Neural cell (in vitro differentiated cells): ENCODE measurements at regions not wholly inside any gene's neighbourhood (a gene's known extent, or its start where the extent isn't known, plus 50 kb on each side); places are given as distances from the start of the nearest gene placed in this dataset.

Source experiments
- H2AFZ ChIP-seq: fragments of 200-600, 300-800 bp; sonication (generic), shearing (Covaris generic); 2 replicates; pipeline ENCODE4 v1.6.0; 2014; ENCODE audit warnings: low read depth, mild to moderate bottlenecking, antibody characterized with exemption, low read length, moderate library complexity
- H3F3A ChIP-seq: fragments of 200-600 bp; shearing (Covaris generic); 2 replicates; pipeline ENCODE4 v1.6.1; 2016; ENCODE audit warnings: mild to moderate bottlenecking, moderate library complexity, mixed read lengths, antibody characterized with exemption, low read length; ENCODE audit not compliant: insufficient read depth, poor library complexity, severe bottlenecking
- H3K27ac ChIP-seq: fragments of 200-600, 300-800 bp; sonication (generic), shearing (Covaris generic); 2 replicates; pipeline ENCODE4 v1.5.1; 2014; ENCODE audit warnings: mild to moderate bottlenecking, low read length, moderate library complexity
- H3K27me3 ChIP-seq: fragments of 300-800, 200-600 bp; sonication (generic), shearing (Covaris generic); 2 replicates; pipeline ENCODE4 v1.6.0; 2014; ENCODE audit warnings: mild to moderate bottlenecking, low read depth, low read length, moderate library complexity; ENCODE audit not compliant: insufficient read depth
- H3K36me3 ChIP-seq: fragments of 300-800, 200-600 bp; sonication (generic), shearing (Covaris generic); 2 replicates; pipeline ENCODE4 v1.5.1; 2014; ENCODE audit warnings: mild to moderate bottlenecking, antibody characterized with exemption, low read length, moderate library complexity; ENCODE audit not compliant: insufficient read depth
- H3K4me2 ChIP-seq: fragments of 300-800, 200-600 bp; sonication (generic), shearing (Covaris generic); 2 replicates; pipeline ENCODE4 v1.6.0; 2014; ENCODE audit warnings: mild to moderate bottlenecking, low read length
- H3K4me3 ChIP-seq: fragments of 300-800, 200-600 bp; sonication (generic), shearing (Covaris generic); 2 replicates; pipeline ENCODE4 v1.5.1; 2014; ENCODE audit warnings: mild to moderate bottlenecking, low read length, moderate library complexity
- H3K79me2 ChIP-seq: fragments of 200-600 bp; shearing (Covaris generic); replicated peaks from 2 replicates; pipeline ENCODE4 v1.6.0; 2014; ENCODE audit warnings: mild to moderate bottlenecking, low read length, moderate library complexity; ENCODE audit not compliant: insufficient read depth
- H3K9ac ChIP-seq: fragments of 300-800, 200-600 bp; sonication (generic), shearing (Covaris generic); 2 replicates; pipeline ENCODE4 v1.6.1; 2016; ENCODE audit warnings: mild to moderate bottlenecking, low read length, mixed read lengths
- H3K9me2 ChIP-seq: fragments of 200-600 bp; shearing (Covaris generic); 2 replicates; pipeline ENCODE4 v1.6.1; 2016; ENCODE audit warnings: mild to moderate bottlenecking, low read length, mixed read lengths; ENCODE audit not compliant: insufficient read depth
- H3K9me3 ChIP-seq: fragments of 200-600, 300-800 bp; sonication (generic), shearing (Covaris generic); 2 replicates; pipeline ENCODE4 v1.6.1; 2016; ENCODE audit warnings: mild to moderate bottlenecking, mixed run types, low read length, moderate library complexity, mixed read lengths
- H4K20me1 ChIP-seq: fragments of 200-600 bp; shearing (Covaris generic); 2 replicates; pipeline ENCODE4 v1.6.1; 2016; ENCODE audit warnings: mild to moderate bottlenecking, mixed run types; ENCODE audit not compliant: insufficient read depth
- EP300 ChIP-seq: fragments of 450-650 bp; conservative IDR thresholded peaks from 2 replicates; pipeline ENCODE4 v1.6.1; 2014; ENCODE audit warnings: antibody characterized with exemption, mild to moderate bottlenecking, moderate library complexity; ENCODE audit not compliant: poor library complexity, severe bottlenecking
- EZH2 ChIP-seq: fragments of 200-600, 300-800 bp; shearing (Covaris generic), sonication (generic); IDR thresholded peaks from 2 replicates; pipeline ENCODE4 v1.6.1; 2014; ENCODE audit warnings: antibody characterized with exemption, low read length, borderline replicate concordance, mild to moderate bottlenecking; ENCODE audit not compliant: insufficient read depth, poor library complexity, severe bottlenecking
- MXI1 ChIP-seq: fragments of 450-650 bp; conservative IDR thresholded peaks from 2 replicates; pipeline ENCODE4 v1.6.1; 2014; ENCODE audit warnings: antibody characterized with exemption, mild to moderate bottlenecking; ENCODE audit not compliant: poor library complexity, severe bottlenecking
- POLR2AphosphoS5 ChIP-seq: IDR thresholded peaks from 2 replicates; pipeline ENCODE4 v1.6.1; 2012
- RAD21 ChIP-seq: fragments of 450-650 bp; conservative IDR thresholded peaks from 2 replicates; pipeline ENCODE4 v1.6.1; 2014; ENCODE audit warnings: antibody characterized with exemption, mild to moderate bottlenecking, moderate library complexity
- SMC3 ChIP-seq: fragments of 450-650 bp; conservative IDR thresholded peaks from 2 replicates; pipeline ENCODE4 v1.6.1; 2014; ENCODE audit warnings: antibody characterized with exemption, mild to moderate bottlenecking, moderate library complexity; ENCODE audit not compliant: poor library complexity
- TAF1 ChIP-seq: IDR thresholded peaks from 2 replicates; pipeline ENCODE4 v1.6.1; 2012; ENCODE audit warnings: low read depth
- TF ChIP-seq, protein P1 (sequence below): fragments of 450-650 bp; IDR thresholded peaks from 2 replicates; pipeline ENCODE4 v1.5.1; 2014; ENCODE audit warnings: antibody characterized with exemption, mild to moderate bottlenecking, moderate library complexity; ENCODE audit not compliant: poor library complexity, severe bottlenecking
- TF ChIP-seq, protein P2 (sequence below): IDR thresholded peaks from 2 replicates; pipeline ENCODE4 v1.6.1; 2012; ENCODE audit warnings: borderline replicate concordance

DNA sequence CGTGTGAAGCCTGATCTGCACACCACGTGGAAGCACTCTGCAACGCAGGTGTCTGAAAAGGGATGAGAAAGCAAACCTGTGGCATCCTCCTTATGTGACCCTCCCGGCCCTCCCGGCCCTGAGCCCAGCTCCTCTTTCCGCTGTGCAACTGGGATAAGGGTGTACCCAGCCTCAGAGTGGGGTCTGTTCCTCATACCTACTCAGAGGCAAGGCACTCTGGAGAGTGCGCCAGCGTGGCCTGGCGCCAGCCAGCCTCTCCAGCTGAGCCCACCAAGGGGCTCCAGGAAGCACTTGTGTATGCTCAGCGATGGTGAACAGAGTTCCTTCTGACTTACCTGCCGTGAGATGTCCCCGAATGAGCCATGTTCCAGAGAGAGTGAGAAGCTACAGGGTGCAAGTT lies 102.8 kb downstream of the IRX1 start:
- Histone ChIP-seq H3K79me2 (no peaks in the 10 kb centered on the region), H3F3A (no peaks in the 10 kb centered on the region), H3K9ac (no peak overlapping the region), H3K36me3 (no peaks in the 10 kb centered on the region), H3K27ac (no peak overlapping the region), H3K4me3 (no peak overlapping the region), H4K20me1 (no peaks in the 10 kb centered on the region), H3K9me2 (no peaks in the 10 kb centered on the region), H3K4me2 (no peak overlapping the region), H3K9me3 (no peaks in the 10 kb centered on the region), H2AFZ (no peak overlapping the region), H3K27me3 (no peaks in the 10 kb centered on the region)
- no peak for TF ChIP-seq EP300
- no peak for TF ChIP-seq MXI1
- TF ChIP-seq RAD21: no peak
- TF ChIP-seq, protein P1, sequence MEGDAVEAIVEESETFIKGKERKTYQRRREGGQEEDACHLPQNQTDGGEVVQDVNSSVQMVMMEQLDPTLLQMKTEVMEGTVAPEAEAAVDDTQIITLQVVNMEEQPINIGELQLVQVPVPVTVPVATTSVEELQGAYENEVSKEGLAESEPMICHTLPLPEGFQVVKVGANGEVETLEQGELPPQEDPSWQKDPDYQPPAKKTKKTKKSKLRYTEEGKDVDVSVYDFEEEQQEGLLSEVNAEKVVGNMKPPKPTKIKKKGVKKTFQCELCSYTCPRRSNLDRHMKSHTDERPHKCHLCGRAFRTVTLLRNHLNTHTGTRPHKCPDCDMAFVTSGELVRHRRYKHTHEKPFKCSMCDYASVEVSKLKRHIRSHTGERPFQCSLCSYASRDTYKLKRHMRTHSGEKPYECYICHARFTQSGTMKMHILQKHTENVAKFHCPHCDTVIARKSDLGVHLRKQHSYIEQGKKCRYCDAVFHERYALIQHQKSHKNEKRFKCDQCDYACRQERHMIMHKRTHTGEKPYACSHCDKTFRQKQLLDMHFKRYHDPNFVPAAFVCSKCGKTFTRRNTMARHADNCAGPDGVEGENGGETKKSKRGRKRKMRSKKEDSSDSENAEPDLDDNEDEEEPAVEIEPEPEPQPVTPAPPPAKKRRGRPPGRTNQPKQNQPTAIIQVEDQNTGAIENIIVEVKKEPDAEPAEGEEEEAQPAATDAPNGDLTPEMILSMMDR: no peak
- no peak for TF ChIP-seq EZH2
- TF ChIP-seq, protein P2, sequence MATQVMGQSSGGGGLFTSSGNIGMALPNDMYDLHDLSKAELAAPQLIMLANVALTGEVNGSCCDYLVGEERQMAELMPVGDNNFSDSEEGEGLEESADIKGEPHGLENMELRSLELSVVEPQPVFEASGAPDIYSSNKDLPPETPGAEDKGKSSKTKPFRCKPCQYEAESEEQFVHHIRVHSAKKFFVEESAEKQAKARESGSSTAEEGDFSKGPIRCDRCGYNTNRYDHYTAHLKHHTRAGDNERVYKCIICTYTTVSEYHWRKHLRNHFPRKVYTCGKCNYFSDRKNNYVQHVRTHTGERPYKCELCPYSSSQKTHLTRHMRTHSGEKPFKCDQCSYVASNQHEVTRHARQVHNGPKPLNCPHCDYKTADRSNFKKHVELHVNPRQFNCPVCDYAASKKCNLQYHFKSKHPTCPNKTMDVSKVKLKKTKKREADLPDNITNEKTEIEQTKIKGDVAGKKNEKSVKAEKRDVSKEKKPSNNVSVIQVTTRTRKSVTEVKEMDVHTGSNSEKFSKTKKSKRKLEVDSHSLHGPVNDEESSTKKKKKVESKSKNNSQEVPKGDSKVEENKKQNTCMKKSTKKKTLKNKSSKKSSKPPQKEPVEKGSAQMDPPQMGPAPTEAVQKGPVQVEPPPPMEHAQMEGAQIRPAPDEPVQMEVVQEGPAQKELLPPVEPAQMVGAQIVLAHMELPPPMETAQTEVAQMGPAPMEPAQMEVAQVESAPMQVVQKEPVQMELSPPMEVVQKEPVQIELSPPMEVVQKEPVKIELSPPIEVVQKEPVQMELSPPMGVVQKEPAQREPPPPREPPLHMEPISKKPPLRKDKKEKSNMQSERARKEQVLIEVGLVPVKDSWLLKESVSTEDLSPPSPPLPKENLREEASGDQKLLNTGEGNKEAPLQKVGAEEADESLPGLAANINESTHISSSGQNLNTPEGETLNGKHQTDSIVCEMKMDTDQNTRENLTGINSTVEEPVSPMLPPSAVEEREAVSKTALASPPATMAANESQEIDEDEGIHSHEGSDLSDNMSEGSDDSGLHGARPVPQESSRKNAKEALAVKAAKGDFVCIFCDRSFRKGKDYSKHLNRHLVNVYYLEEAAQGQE: no peak
- no peak for TF ChIP-seq TAF1
- TF ChIP-seq SMC3: no peak
- no peak for TF ChIP-seq POLR2AphosphoS5

DNA sequence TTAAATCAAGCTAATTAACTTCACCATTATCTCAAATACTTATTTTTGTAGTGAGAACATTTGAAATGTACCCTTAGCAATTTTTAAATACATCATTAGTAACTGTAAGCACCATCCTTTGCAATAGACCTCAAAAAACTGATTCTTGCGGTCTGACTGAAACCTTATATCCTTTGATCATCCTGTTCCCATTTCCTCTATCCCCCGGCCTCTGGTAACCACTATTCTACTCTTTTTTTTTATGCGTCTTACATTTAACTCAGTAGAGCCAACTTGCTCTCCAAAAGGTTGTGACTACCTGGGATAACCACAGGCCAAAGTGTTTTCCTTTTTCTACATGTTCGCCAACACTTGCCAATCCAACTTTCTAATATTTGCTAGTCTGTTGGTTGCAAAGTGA lies 106.1 kb downstream of the IRX1 start:
- no peaks in the 10 kb centered on the region for H3K27me3 ChIP-seq

More for the DNA sequence above, 106.1 kb downstream of the IRX1 start:
- no peaks in the 10 kb centered on the region for H3K36me3 ChIP-seq
- H3F3A ChIP-seq: no peaks in the 10 kb centered on the region
- no peak overlapping the region for H2AFZ ChIP-seq
- H4K20me1 ChIP-seq: no peaks in the 10 kb centered on the region
- no peaks in the 10 kb centered on the region for H3K79me2 ChIP-seq
- H3K9ac ChIP-seq: no peak overlapping the region
- no peak overlapping the region for H3K4me2 ChIP-seq
- H3K27ac ChIP-seq: no peak overlapping the region
- H3K9me2 ChIP-seq: no peaks in the 10 kb centered on the region
- TF ChIP-seq, protein P2: no peak
- TF ChIP-seq, protein P1: no peak
- TF ChIP-seq POLR2AphosphoS5: no peak
- TF ChIP-seq MXI1: no peak
- TF ChIP-seq SMC3: no peak
- TF ChIP-seq EZH2: no peak
- TF ChIP-seq TAF1: no peak
- TF ChIP-seq EP300: no peak
- TF ChIP-seq RAD21: no peak
- no peaks in the 10 kb centered on the region for H3K9me3 ChIP-seq
- no peak overlapping the region for H3K4me3 ChIP-seq
